ENCODE measurements at regions not wholly inside any gene's neighbourhood (a gene's known extent, or its start where the extent isn't known, plus 50 kb on each side); places are given as distances from the start of the nearest gene placed in this dataset.

GRCh38 chr5:128895122-128895521, 70.2 kb upstream of the SLC27A6 start:
- no peak for DNase-seq
- Histone ChIP-seq H3K36me3 (replicated peaks; ENCODE audit: control insufficient read depth, insufficient read depth, low read length) (no peaks in the 10 kb centered on the region), H3K4me3 (ENCODE audit: insufficient read depth, low read depth, low read length) (no peak overlapping the region), H3K27me3 (ENCODE audit: control insufficient read depth, insufficient read depth, low read length) (no peaks in the 10 kb centered on the region)

GRCh38 chr5:128896675-128897074, 68.6 kb upstream of the SLC27A6 start:
- no peak for DNase-seq
- H3K36me3 ChIP-seq (replicated peaks; ENCODE audit: control insufficient read depth, insufficient read depth, low read length), result no peaks in the 10 kb centered on the region
- no peak overlapping the region for H3K4me3 ChIP-seq (ENCODE audit: insufficient read depth, low read depth, low read length)
- no peaks in the 10 kb centered on the region for H3K27me3 ChIP-seq (ENCODE audit: control insufficient read depth, insufficient read depth, low read length)

GRCh38 chr5:128903550-128903949, 61.7 kb upstream of the SLC27A6 start:
- DNase-seq, result no peak

GRCh38 chr5:128904805-128905567, 60.3 kb upstream of the SLC27A6 start:
- no peaks in the 10 kb centered on the region for H3K36me3 ChIP-seq (replicated peaks; ENCODE audit: control insufficient read depth, insufficient read depth, low read length)
- no peaks in the 10 kb centered on the region for H3K27me3 ChIP-seq (ENCODE audit: control insufficient read depth, insufficient read depth, low read length)
- no peak overlapping the region for H3K4me3 ChIP-seq (ENCODE audit: insufficient read depth, low read depth, low read length)
- no peak for DNase-seq

More at GRCh38 chr5:128903550-128903949, 61.7 kb upstream of the SLC27A6 start:
- H3K36me3 ChIP-seq (replicated peaks; ENCODE audit: control insufficient read depth, insufficient read depth, low read length), result no peaks in the 10 kb centered on the region
- H3K4me3 ChIP-seq (ENCODE audit: insufficient read depth, low read depth, low read length), result no peak overlapping the region
- H3K27me3 ChIP-seq (ENCODE audit: control insufficient read depth, insufficient read depth, low read length), result no peaks in the 10 kb centered on the region

GRCh38 chr5:128905568-128906110, 59.6 kb upstream of the SLC27A6 start:
- no peak overlapping the region for H3K4me3 ChIP-seq (ENCODE audit: insufficient read depth, low read depth, low read length)
- no peaks in the 10 kb centered on the region for H3K36me3 ChIP-seq (replicated peaks; ENCODE audit: control insufficient read depth, insufficient read depth, low read length)
- DNase-seq, result peak; percentile 2
- no peaks in the 10 kb centered on the region for H3K27me3 ChIP-seq (ENCODE audit: control insufficient read depth, insufficient read depth, low read length)

GRCh38 chr5:128913551-128913950, 51.7 kb upstream of the SLC27A6 start:
- DNase-seq, result no peak
- Histone ChIP-seq H3K4me3 (ENCODE audit: insufficient read depth, low read depth, low read length) (no peak overlapping the region), H3K27me3 (ENCODE audit: control insufficient read depth, insufficient read depth, low read length) (no peaks in the 10 kb centered on the region), H3K36me3 (replicated peaks; ENCODE audit: control insufficient read depth, insufficient read depth, low read length) (no peaks in the 10 kb centered on the region)

All from H7 (cell line).